ENCODE measurements at regions not wholly inside any gene's neighbourhood (a gene's known extent, or its start where the extent isn't known, plus 50 kb on each side); places are given as distances from the start of the nearest gene placed in this dataset.

- TF ChIP-seq CTCF (IDR thresholded peaks at IDR 0.05; ENCODE audit: low read depth, low read length, poor library complexity, severe bottlenecking) (no peak), EZH2phosphoT487 (IDR thresholded peaks at IDR 0.05; ENCODE audit: borderline replicate concordance, low read length) (no peak)
Measured at GRCh38 chr13:106416645-106417044, 118.8 kb downstream of the EFNB2 start.
